Skeletal muscle cell (primary cell): ENCODE measurements at regions not wholly inside any gene's neighbourhood (a gene's known extent, or its start where the extent isn't known, plus 50 kb on each side); places are given as distances from the start of the nearest gene placed in this dataset.

Experiments used
- DNase-seq: peaks from one replicate; pipeline ENCODE4 v3.0.0-alpha.2; 2010; ENCODE audit warnings: low read depth
- H3K4me3 ChIP-seq: 2 replicates; pipeline ENCODE4 v1.5.1; 2011; ENCODE audit warnings: low read depth, mild to moderate bottlenecking, control low read depth, low read length, moderate library complexity

DNA sequence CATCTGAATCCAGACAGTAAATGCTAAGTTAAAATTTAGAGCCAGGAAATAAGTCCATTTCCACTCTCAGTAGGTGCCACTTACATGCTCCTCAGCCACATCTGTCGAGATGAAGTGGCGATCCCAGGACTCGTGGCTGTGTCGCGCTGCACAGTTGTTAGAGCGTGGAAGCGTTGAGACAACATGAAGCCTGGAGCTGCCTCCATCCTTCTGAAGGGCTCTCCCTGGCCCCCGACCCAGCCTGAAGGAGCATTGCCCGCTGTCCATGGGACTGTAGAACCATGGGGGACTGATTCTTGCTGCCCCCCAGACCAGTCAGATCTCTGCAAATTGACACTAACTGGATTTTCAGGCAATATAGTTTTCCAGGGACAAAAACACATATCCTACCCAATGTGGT lies 58.9 kb downstream of the IRX1 start:
- no peak for DNase-seq
- H3K4me3 ChIP-seq = no peak overlapping the region

DNA sequence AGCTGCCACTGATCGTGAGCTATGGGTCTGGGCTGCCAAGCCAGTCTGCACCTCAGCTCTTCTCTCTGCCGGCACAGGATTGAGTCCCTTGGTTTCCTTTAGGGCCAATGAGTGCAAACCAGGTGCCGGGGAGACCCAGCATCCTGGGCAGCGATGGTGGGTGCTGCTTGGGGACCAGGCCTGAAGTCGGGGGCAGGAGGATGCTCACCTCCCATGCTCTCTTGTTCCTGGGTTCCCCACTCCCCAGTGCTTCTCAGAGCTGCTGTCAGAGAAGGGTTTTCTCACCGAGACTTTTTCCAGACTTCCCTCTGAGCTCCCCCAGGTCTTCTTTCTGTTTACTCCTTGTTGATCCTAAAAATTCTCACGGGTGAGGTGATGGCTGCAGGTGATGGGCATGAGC lies 61.2 kb downstream of the IRX1 start:
- H3K4me3 ChIP-seq = no peak overlapping the region
- DNase-seq = no peak

- DNase-seq = no peak
Measured at GRCh38 chr5:3657364-3658022, 61.9 kb downstream of the IRX1 start.

GRCh38 chr5:3658929-3659328 lies 63.3 kb downstream of the IRX1 start:
- no peak overlapping the region for H3K4me3 ChIP-seq
- DNase-seq = no peak

More at GRCh38 chr5:3657364-3658022, 61.9 kb downstream of the IRX1 start:
- no peak overlapping the region for H3K4me3 ChIP-seq

GRCh38 chr5:3659907-3660306 lies 64.3 kb downstream of the IRX1 start:
- DNase-seq = peak; percentile 0
- H3K4me3 ChIP-seq = no peak overlapping the region

DNA sequence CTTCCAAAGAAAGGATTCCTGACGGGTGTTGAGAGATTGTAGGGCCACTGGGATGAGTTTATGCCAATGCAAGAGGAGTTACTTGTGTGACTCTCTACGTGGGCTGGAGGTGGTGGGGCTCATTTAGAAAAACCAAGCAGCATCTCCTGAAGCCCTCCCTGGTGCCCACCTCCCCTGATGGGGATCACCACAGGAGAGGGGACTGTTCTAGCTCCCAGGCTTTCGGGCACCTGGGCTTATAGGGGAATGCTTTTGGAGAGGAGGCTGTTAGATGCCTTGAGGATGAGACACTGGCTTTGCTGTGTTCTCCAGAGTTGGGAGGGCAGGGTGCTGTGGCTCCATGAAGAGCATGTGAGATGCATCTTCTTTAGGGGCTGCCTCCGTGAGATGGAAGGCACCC lies 65.0 kb downstream of the IRX1 start:
- no peak for DNase-seq
- H3K4me3 ChIP-seq = no peak overlapping the region

- no peak overlapping the region for H3K4me3 ChIP-seq
- DNase-seq = no peak
Measured at GRCh38 chr5:3661755-3662296, 66.2 kb downstream of the IRX1 start.

DNA sequence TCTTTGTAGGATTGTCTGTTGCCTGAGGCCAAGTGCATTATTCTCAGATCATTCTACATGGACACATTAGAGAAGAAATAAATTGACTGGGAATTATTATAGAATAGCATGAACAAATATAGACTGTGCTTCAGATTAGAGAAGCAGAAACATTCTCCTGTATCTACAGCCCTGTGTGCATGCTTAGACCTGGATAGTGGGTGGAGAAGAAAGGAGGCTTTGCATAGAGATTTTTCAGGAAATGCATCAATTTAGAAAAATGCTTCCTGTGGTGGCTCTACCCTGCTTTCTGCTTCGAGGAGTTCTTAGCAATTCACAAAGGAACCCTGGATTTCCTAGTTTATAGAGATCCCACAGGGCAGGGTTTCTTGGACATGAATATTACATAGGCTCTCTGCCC lies 66.7 kb downstream of the IRX1 start:
- no peak for DNase-seq
- no peak overlapping the region for H3K4me3 ChIP-seq

- DNase-seq = no peak
- H3K4me3 ChIP-seq = no peak overlapping the region
Measured at GRCh38 chr5:3671337-3671736, 75.7 kb downstream of the IRX1 start.

GRCh38 chr5:3678801-3679200 lies 83.2 kb downstream of the IRX1 start:
- no peak overlapping the region for H3K4me3 ChIP-seq
- no peak for DNase-seq

DNA sequence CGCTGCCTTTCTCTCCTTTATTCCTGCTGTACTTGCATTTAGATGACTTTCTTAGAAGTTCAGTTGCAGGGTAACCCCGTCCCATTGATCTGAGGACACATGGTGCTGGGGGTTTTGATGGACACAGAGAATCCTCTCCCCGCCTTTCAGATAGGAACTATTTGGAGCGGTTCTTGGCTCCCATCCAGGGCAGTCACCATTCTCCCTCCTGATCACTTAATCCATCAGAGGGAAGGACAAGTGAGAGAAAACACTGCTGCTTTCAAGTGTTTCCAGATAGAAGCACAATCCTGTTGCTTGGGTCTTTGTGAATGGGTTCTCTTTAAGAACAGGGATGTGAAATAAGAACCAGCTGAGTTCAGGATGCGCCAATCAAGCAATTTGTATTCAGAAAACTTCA lies 85.2 kb downstream of the IRX1 start:
- DNase-seq = no peak
- no peak overlapping the region for H3K4me3 ChIP-seq

GRCh38 chr5:3684118-3684517 lies 88.5 kb downstream of the IRX1 start:
- no peak overlapping the region for H3K4me3 ChIP-seq
- no peak for DNase-seq

GRCh38 chr5:3684771-3685354 lies 89.2 kb downstream of the IRX1 start:
- no peak for DNase-seq
- H3K4me3 ChIP-seq = no peak overlapping the region

GRCh38 chr5:3694819-3695218 lies 99.2 kb downstream of the IRX1 start:
- DNase-seq = no peak
- no peak overlapping the region for H3K4me3 ChIP-seq

- no peak for DNase-seq
- H3K4me3 ChIP-seq = no peak overlapping the region
Measured at GRCh38 chr5:3695818-3696217, 100.2 kb downstream of the IRX1 start.

GRCh38 chr5:3698412-3698811 lies 102.8 kb downstream of the IRX1 start:
- no peak overlapping the region for H3K4me3 ChIP-seq
- DNase-seq = no peak

- no peak for DNase-seq
- H3K4me3 ChIP-seq = no peak overlapping the region
Measured at GRCh38 chr5:3701694-3702093, 106.1 kb downstream of the IRX1 start.

DNA sequence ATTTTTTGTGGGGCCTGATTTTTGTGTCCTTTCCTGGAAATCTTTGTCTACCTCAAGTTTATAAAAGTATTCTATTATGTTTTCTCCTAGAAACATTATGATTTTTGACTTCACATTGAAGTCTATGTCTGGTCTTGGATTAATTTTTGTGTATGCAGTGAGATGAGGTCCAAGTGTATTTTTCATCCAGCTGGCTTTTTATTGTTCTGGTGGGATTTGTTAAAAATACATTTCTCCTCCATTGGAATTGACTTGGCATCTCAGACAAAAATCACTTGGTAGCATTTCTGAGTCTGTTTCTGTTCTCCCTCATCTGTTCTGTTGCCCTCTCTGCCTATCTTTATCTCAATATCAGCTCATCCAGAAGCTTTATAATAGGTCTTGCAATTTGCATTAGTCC lies 109.0 kb downstream of the IRX1 start:
- no peak for DNase-seq

DNA sequence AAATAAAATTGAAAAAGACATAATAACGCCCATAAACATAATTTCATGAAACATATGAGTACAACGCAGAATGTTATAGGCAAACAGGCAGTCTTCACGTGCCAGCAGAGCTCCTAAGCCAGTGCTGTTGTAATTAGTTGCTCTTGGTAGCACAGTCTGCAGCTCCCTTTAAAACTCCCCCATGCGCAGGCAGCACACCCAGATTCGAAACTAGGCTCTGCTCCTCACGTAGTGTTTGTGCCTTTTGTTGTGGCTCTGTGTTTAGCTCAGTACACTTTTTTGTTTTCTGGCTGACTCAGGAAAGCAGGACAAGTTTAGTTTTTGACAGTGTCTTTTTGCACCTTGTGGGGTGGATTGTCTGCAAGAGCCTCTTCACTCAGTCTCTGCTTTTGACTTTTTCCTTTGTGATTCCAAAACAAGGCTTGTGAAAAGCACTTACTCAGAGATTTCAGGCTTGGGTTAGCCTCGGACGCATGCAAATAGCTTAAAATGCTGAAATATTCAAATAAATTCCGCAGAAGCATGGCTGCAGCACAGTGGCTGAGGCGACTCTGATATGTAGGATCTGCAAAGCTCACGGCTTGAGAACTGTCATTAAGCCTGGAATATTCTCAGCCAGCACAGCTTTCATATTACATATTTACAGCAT lies 113.6 kb downstream of the IRX1 start:
- DNase-seq = no peak
- no peak overlapping the region for H3K4me3 ChIP-seq

More for the DNA sequence above, 109.0 kb downstream of the IRX1 start:
- no peak overlapping the region for H3K4me3 ChIP-seq

DNA sequence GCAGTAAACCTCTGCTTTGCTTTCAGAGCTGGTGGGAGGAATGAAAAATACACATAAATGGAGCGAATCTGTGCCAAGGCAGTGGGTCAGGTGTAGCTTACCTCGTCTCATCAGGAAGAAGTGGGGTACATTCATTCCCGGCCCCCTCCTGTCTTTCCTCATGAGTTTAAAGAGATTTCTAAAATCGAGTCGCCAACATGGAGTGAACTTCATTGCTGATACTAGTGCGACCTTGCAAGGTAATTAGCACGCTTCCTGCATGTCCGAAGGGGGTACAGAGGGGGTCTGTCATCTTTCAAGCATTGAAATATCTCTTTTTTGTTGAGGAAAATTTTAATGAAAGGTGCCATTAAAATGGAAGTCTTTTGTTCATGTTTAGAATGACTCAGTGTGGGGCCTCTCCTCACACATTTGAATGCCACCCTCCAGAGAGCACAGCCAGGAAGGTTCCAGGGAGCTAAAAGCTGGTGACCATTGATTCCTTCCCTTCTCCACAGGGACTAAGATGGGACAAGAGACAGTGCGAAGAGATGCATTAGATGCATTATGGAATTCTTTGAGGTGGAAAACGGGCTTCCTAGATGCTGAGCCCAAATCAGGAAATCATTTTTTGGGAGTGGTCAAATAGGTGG lies 114.2 kb downstream of the IRX1 start:
- no peak for DNase-seq
- no peak overlapping the region for H3K4me3 ChIP-seq
